ENCODE measurements at regions not wholly inside any gene's neighbourhood (a gene's known extent, or its start where the extent isn't known, plus 50 kb on each side); places are given as distances from the start of the nearest gene placed in this dataset.

- no peaks in the 10 kb centered on the region for H3K36me3 ChIP-seq (ENCODE audit: insufficient read depth, low read length)
- H3K9ac ChIP-seq (ENCODE audit: low read depth, low read length): no peak overlapping the region
- no peak overlapping the region for H3K4me2 ChIP-seq (ENCODE audit: insufficient read depth, low read length)
- TF ChIP-seq, protein P1, sequence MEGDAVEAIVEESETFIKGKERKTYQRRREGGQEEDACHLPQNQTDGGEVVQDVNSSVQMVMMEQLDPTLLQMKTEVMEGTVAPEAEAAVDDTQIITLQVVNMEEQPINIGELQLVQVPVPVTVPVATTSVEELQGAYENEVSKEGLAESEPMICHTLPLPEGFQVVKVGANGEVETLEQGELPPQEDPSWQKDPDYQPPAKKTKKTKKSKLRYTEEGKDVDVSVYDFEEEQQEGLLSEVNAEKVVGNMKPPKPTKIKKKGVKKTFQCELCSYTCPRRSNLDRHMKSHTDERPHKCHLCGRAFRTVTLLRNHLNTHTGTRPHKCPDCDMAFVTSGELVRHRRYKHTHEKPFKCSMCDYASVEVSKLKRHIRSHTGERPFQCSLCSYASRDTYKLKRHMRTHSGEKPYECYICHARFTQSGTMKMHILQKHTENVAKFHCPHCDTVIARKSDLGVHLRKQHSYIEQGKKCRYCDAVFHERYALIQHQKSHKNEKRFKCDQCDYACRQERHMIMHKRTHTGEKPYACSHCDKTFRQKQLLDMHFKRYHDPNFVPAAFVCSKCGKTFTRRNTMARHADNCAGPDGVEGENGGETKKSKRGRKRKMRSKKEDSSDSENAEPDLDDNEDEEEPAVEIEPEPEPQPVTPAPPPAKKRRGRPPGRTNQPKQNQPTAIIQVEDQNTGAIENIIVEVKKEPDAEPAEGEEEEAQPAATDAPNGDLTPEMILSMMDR (IDR thresholded peaks at IDR 0.05; ENCODE audit: borderline replicate concordance, extremely low read depth, low read length, poor library complexity, severe bottlenecking): no peak
- TF ChIP-seq EZH2 (IDR thresholded peaks at IDR 0.05; ENCODE audit: borderline replicate concordance, low read depth, low read length, severe bottlenecking): no peak
- no peaks in the 10 kb centered on the region for H4K20me1 ChIP-seq (ENCODE audit: insufficient read depth, low read length)
- H3K27ac ChIP-seq (ENCODE audit: low read length): no peak overlapping the region
- H3K4me1 ChIP-seq (ENCODE audit: insufficient read depth, low read length): no peaks in the 10 kb centered on the region
- no peaks in the 10 kb centered on the region for H3K9me3 ChIP-seq (ENCODE audit: insufficient read depth, low read length, severe bottlenecking)
- no peaks in the 10 kb centered on the region for H3K27me3 ChIP-seq (ENCODE audit: insufficient read depth, low read length, poor library complexity)
- DNase-seq (no peak), ATAC-seq (ENCODE audit: insufficient read depth, low read depth) (no peak)
- H3K4me3 ChIP-seq (ENCODE audit: low read depth in 1 of 2, low read length in 2 of 2): no peak overlapping the region
- H3K79me2 ChIP-seq (ENCODE audit: insufficient read depth, low read length): no peaks in the 10 kb centered on the region
- H2AFZ ChIP-seq (ENCODE audit: low read depth, low read length): no peak overlapping the region
Measured at GRCh38 chr18:56115071-56116015, 523.0 kb downstream of the TXNL1 start.

DNA sequence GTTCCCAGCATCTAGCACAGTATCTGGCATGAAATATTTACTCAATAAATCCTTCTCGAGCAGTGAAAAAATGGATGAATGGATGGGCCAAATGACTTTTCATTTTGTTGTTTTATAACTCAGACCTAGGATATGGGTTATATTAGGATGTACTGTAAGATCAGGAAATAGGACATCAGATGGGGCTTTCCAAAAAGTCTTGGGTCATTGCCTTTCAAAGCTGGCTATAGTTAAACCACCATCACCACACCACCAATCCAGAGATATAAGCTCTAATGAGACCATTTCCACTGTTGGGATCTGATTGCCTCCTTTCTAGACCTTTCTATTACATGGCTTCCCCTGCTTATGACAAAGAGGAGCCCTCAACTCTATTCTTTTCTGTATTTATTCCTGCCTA lies 525.0 kb upstream of the TCF4 start:
- H3K27me3 ChIP-seq (ENCODE audit: insufficient read depth, low read length, poor library complexity): no peaks in the 10 kb centered on the region
- H3K79me2 ChIP-seq (ENCODE audit: insufficient read depth, low read length): no peaks in the 10 kb centered on the region
- ATAC-seq (ENCODE audit: insufficient read depth, low read depth) (no peak), DNase-seq (no peak)
- H3K4me3 ChIP-seq (ENCODE audit: low read depth in 1 of 2, low read length in 2 of 2): no peak overlapping the region
- H3K9me3 ChIP-seq (ENCODE audit: insufficient read depth, low read length, severe bottlenecking): no peaks in the 10 kb centered on the region
- H3K4me1 ChIP-seq (ENCODE audit: insufficient read depth, low read length): no peaks in the 10 kb centered on the region
- no peak overlapping the region for H3K27ac ChIP-seq (ENCODE audit: low read length)
- TF ChIP-seq, protein P1 (IDR thresholded peaks at IDR 0.05; ENCODE audit: borderline replicate concordance, extremely low read depth, low read length, poor library complexity, severe bottlenecking): no peak
- TF ChIP-seq EZH2 (IDR thresholded peaks at IDR 0.05; ENCODE audit: borderline replicate concordance, low read depth, low read length, severe bottlenecking): no peak
- no peaks in the 10 kb centered on the region for H3K36me3 ChIP-seq (ENCODE audit: insufficient read depth, low read length)
- H3K4me2 ChIP-seq (ENCODE audit: insufficient read depth, low read length): no peak overlapping the region
- no peak overlapping the region for H2AFZ ChIP-seq (ENCODE audit: low read depth, low read length)
- H3K9ac ChIP-seq (ENCODE audit: low read depth, low read length): no peak overlapping the region
- no peaks in the 10 kb centered on the region for H4K20me1 ChIP-seq (ENCODE audit: insufficient read depth, low read length)

GRCh38 chr18:56112013-56112749 lies 524.2 kb upstream of the TCF4 start:
- no peak for TF ChIP-seq EZH2 (IDR thresholded peaks at IDR 0.05; ENCODE audit: borderline replicate concordance, low read depth, low read length, severe bottlenecking)
- TF ChIP-seq, protein P1 (IDR thresholded peaks at IDR 0.05; ENCODE audit: borderline replicate concordance, extremely low read depth, low read length, poor library complexity, severe bottlenecking): no peak
- H3K9ac ChIP-seq (ENCODE audit: low read depth, low read length): no peak overlapping the region
- H3K4me2 ChIP-seq (ENCODE audit: insufficient read depth, low read length): no peak overlapping the region
- H3K4me1 ChIP-seq (ENCODE audit: insufficient read depth, low read length): no peaks in the 10 kb centered on the region
- H3K4me3 ChIP-seq (ENCODE audit: low read depth in 1 of 2, low read length in 2 of 2): no peak overlapping the region
- DNase-seq (no peak), ATAC-seq (ENCODE audit: insufficient read depth, low read depth) (no peak)
- H3K27ac ChIP-seq (ENCODE audit: low read length): no peak overlapping the region
- H3K9me3 ChIP-seq (ENCODE audit: insufficient read depth, low read length, severe bottlenecking): no peaks in the 10 kb centered on the region
- no peaks in the 10 kb centered on the region for H3K79me2 ChIP-seq (ENCODE audit: insufficient read depth, low read length)
- no peaks in the 10 kb centered on the region for H4K20me1 ChIP-seq (ENCODE audit: insufficient read depth, low read length)
- no peaks in the 10 kb centered on the region for H3K36me3 ChIP-seq (ENCODE audit: insufficient read depth, low read length)
- H2AFZ ChIP-seq (ENCODE audit: low read depth, low read length): no peak overlapping the region
- no peaks in the 10 kb centered on the region for H3K27me3 ChIP-seq (ENCODE audit: insufficient read depth, low read length, poor library complexity)
